Right renal pelvis (tissue), 4 donors: ENCODE measurements at regions not wholly inside any gene's neighbourhood (a gene's known extent, or its start where the extent isn't known, plus 50 kb on each side); places are given as distances from the start of the nearest gene placed in this dataset.
"Not testable (repeated sequence)": the region's sequence is repeated elsewhere in the genome, so short reads cannot be mapped to it uniquely, and the experiment has no call there.

Source experiments
- DNase-seq, 4 donors: peaks; one replicate each; pipeline ENCODE4 v3.0.0-alpha.2; 2013; ENCODE audit warnings: low read depth in 4 of 4, low spot score in 3 of 4, missing footprints in 1 of 4

GRCh38 chr2:183522489-183523266, 398.4 kb downstream of the NUP35 start:
- DNase-seq, result no peak

- no peak for DNase-seq
These were observed 406.2 kb downstream of the NUP35 start for GRCh38 chr2:183530333-183530901.

- no peak for DNase-seq
These were observed 408.3 kb downstream of the NUP35 start for GRCh38 chr2:183532514-183532913.

GRCh38 chr2:183533021-183533420, 408.8 kb downstream of the NUP35 start:
- DNase-seq, result no peak

GRCh38 chr2:183536290-183536689, 412.0 kb downstream of the NUP35 start:
- no peak for DNase-seq

- DNase-seq, result no peak
These were observed 412.5 kb downstream of the NUP35 start for GRCh38 chr2:183536714-183537113.

- no peak for DNase-seq
These were observed 417.5 kb downstream of the NUP35 start for GRCh38 chr2:183541766-183542165.

- DNase-seq, result no peak
These were observed 418.4 kb downstream of the NUP35 start for GRCh38 chr2:183542606-183543005.

- no peak for DNase-seq
These were observed 419.0 kb downstream of the NUP35 start for GRCh38 chr2:183543222-183543621.

- no peak for DNase-seq
These were observed 419.5 kb downstream of the NUP35 start for GRCh38 chr2:183543731-183544130.

GRCh38 chr2:183546560-183547350, 422.5 kb downstream of the NUP35 start:
- not testable (repeated sequence) for DNase-seq

- no peak for DNase-seq
These were observed 428.5 kb downstream of the NUP35 start for GRCh38 chr2:183552716-183553115.

GRCh38 chr2:183564726-183565125, 440.5 kb downstream of the NUP35 start:
- DNase-seq, result no peak

GRCh38 chr2:183575481-183575880, 451.2 kb downstream of the NUP35 start:
- no peak for DNase-seq

- DNase-seq, result no peak
These were observed 455.4 kb downstream of the NUP35 start for GRCh38 chr2:183579686-183580085.

- DNase-seq, result no peak
These were observed 468.0 kb downstream of the NUP35 start for GRCh38 chr2:183592271-183592670.

- no peak for DNase-seq
These were observed 469.9 kb downstream of the NUP35 start for GRCh38 chr2:183594150-183594549.

GRCh38 chr2:183597841-183598240, 473.6 kb downstream of the NUP35 start:
- DNase-seq, result no peak

GRCh38 chr2:183604065-183604464, 479.8 kb downstream of the NUP35 start:
- DNase-seq, result no peak

- no peak for DNase-seq
These were observed 481.2 kb downstream of the NUP35 start for GRCh38 chr2:183605440-183605839.

GRCh38 chr2:183606022-183606717, 481.9 kb downstream of the NUP35 start:
- DNase-seq, result no peak
